Progenitor cell of endocrine pancreas (in vitro differentiated cells): ENCODE measurements at regions not wholly inside any gene's neighbourhood (a gene's known extent, or its start where the extent isn't known, plus 50 kb on each side); places are given as distances from the start of the nearest gene placed in this dataset.

Experiments
- DNase-seq: peaks from one replicate; pipeline ENCODE4 v3.0.0; 2021; ENCODE audit warnings: low spot score; ENCODE audit not compliant: unreplicated experiment
- H3K27ac Mint-ChIP-seq: 2 replicates; pipeline ENCODE4 v1.8.0; 2021; ENCODE audit warnings: mild to moderate bottlenecking, moderate library complexity, mixed read lengths
- H3K27me3 Mint-ChIP-seq: 2 replicates; pipeline ENCODE4 v1.8.0; 2021; ENCODE audit warnings: mixed read lengths
- H3K36me3 Mint-ChIP-seq: 2 replicates; pipeline ENCODE4 v1.8.0; 2022; ENCODE audit warnings: mixed read lengths; ENCODE audit not compliant: insufficient read depth
- H3K4me1 Mint-ChIP-seq: 2 replicates; pipeline ENCODE4 v1.8.0; 2021; ENCODE audit warnings: low read depth, mixed read lengths
- H3K4me3 Mint-ChIP-seq: 2 replicates; pipeline ENCODE4 v1.8.0; 2021; ENCODE audit warnings: low read depth, mild to moderate bottlenecking, moderate library complexity, mixed read lengths
- H3K9me3 Mint-ChIP-seq: 2 replicates; pipeline ENCODE4 v1.8.0; 2021; ENCODE audit warnings: low read depth, mixed read lengths
- CTCF ChIP-seq: fragments of 200-600 bp; sonication (generic); IDR thresholded peaks from one replicate; pipeline ENCODE4 v1.5.0; 2021; ENCODE audit warnings: antibody characterized with exemption, mild to moderate bottlenecking; ENCODE audit not compliant: unreplicated experiment

GRCh38 chr1:193707271-193708021, 521.0 kb upstream of the B3GALT2 start:
- peaks cover 4% of the 10 kb centered on the region for H3K9me3 Mint-ChIP-seq
- no peak for DNase-seq
- no peak overlapping the region for H3K27ac Mint-ChIP-seq
- H3K4me3 Mint-ChIP-seq, result no peak overlapping the region
- TF ChIP-seq CTCF, result no peak
- H3K36me3 Mint-ChIP-seq, result no peaks in the 10 kb centered on the region
- peaks cover 4% of the 10 kb centered on the region for H3K4me1 Mint-ChIP-seq
- no peaks in the 10 kb centered on the region for H3K27me3 Mint-ChIP-seq

GRCh38 chr1:193706766-193707165, 520.4 kb upstream of the B3GALT2 start:
- no peak for DNase-seq
- Mint-ChIP-seq H3K9me3 (peaks cover 4% of the 10 kb centered on the region), H3K4me3 (no peak overlapping the region), H3K27ac (no peak overlapping the region), H3K36me3 (no peaks in the 10 kb centered on the region), H3K4me1 (peaks cover 6% of the 10 kb centered on the region), H3K27me3 (no peaks in the 10 kb centered on the region)
- no peak for TF ChIP-seq CTCF

DNA sequence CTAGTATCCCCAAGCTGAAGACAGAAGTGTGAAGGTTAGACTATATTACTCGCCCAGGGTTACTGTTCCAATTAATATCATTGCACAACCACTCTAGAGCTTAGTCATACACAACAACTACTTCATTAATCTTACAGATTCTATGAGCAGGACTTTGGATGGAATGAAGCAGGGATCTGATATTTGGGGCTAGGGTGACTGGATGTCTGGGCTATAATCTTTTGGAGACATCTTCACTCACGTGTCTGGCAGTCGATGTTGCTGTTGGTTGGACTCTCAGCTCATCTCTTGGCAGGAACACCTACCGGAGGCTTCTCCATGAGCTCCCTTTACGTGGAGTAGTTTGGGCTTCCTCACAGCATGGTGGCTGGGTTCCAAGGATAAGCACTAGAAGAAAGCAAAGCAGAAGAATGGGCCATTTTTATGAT, 519.2 kb upstream of the B3GALT2 start:
- no peak for DNase-seq
- no peak for TF ChIP-seq CTCF
- H3K9me3 Mint-ChIP-seq, result peaks cover 4% of the 10 kb centered on the region
- no peak overlapping the region for H3K4me3 Mint-ChIP-seq
- H3K27ac Mint-ChIP-seq, result no peak overlapping the region
- peaks cover 9% of the 10 kb centered on the region for H3K4me1 Mint-ChIP-seq
- H3K27me3 Mint-ChIP-seq, result no peaks in the 10 kb centered on the region
- no peaks in the 10 kb centered on the region for H3K36me3 Mint-ChIP-seq

GRCh38 chr1:193703655-193704054, 517.2 kb upstream of the B3GALT2 start:
- Mint-ChIP-seq H3K27me3 (no peaks in the 10 kb centered on the region), H3K36me3 (no peaks in the 10 kb centered on the region), H3K27ac (no peak overlapping the region), H3K9me3 (peaks cover 4% of the 10 kb centered on the region), H3K4me3 (no peak overlapping the region), H3K4me1 (peaks cover 9% of the 10 kb centered on the region)
- no peak for DNase-seq
- no peak for TF ChIP-seq CTCF

GRCh38 chr1:193703121-193703520, 516.7 kb upstream of the B3GALT2 start:
- H3K36me3 Mint-ChIP-seq, result no peaks in the 10 kb centered on the region

More at GRCh38 chr1:193703121-193703520, 516.7 kb upstream of the B3GALT2 start:
- H3K4me3 Mint-ChIP-seq, result no peak overlapping the region
- peaks cover 13% of the 10 kb centered on the region for H3K4me1 Mint-ChIP-seq
- H3K27me3 Mint-ChIP-seq, result no peaks in the 10 kb centered on the region
- no peak for TF ChIP-seq CTCF
- DNase-seq, result no peak
- H3K9me3 Mint-ChIP-seq, result peaks cover 1% of the 10 kb centered on the region
- no peak overlapping the region for H3K27ac Mint-ChIP-seq
